ENCODE measurements at regions not wholly inside any gene's neighbourhood (a gene's known extent, or its start where the extent isn't known, plus 50 kb on each side); places are given as distances from the start of the nearest gene placed in this dataset.

GRCh38 chr22:47571616-47572015 is 809.2 kb downstream of the TBC1D22A start:
- no peak overlapping the region for H3K27ac ChIP-seq (replicated peaks)
- H3K27me3 ChIP-seq (ENCODE audit: insufficient read depth, poor library complexity, severe bottlenecking) = no peaks in the 10 kb centered on the region
- no peak overlapping the region for H3K4me3 ChIP-seq (replicated peaks; ENCODE audit: insufficient read depth, low read length)
- no peak for DNase-seq (ENCODE audit: low read depth in 1 of 2, low spot score in 1 of 2)
- no peak for TF ChIP-seq SPI1 (IDR thresholded peaks at IDR 0.05; ENCODE audit: borderline replicate concordance, low read depth)
- no peak for TF ChIP-seq POLR2AphosphoS5 (IDR thresholded peaks at IDR 0.05; ENCODE audit: low read depth)
- TF ChIP-seq GABPA (IDR thresholded peaks at IDR 0.05; ENCODE audit: low read depth) = no peak

GRCh38 chr22:47570851-47571250 is 808.4 kb downstream of the TBC1D22A start:
- DNase-seq (ENCODE audit: low read depth in 1 of 2, low spot score in 1 of 2) = no peak
- Histone ChIP-seq H3K27ac (replicated peaks) (no peak overlapping the region), H3K4me3 (replicated peaks; ENCODE audit: insufficient read depth, low read length) (no peak overlapping the region), H3K27me3 (ENCODE audit: insufficient read depth, poor library complexity, severe bottlenecking) (no peaks in the 10 kb centered on the region)
- TF ChIP-seq POLR2AphosphoS5 (IDR thresholded peaks at IDR 0.05; ENCODE audit: low read depth) = no peak
- no peak for TF ChIP-seq SPI1 (IDR thresholded peaks at IDR 0.05; ENCODE audit: borderline replicate concordance, low read depth)
- TF ChIP-seq REST (IDR thresholded peaks at IDR 0.05; ENCODE audit: insufficient replicate concordance, low read depth) = no peak
- TF ChIP-seq CTCF (IDR thresholded peaks at IDR 0.05; ENCODE audit: insufficient read depth, low read length) = no peak
- no peak for TF ChIP-seq GABPA (IDR thresholded peaks at IDR 0.05; ENCODE audit: low read depth)

- Histone ChIP-seq H3K27me3 (ENCODE audit: insufficient read depth, poor library complexity, severe bottlenecking) (no peaks in the 10 kb centered on the region), H3K4me3 (replicated peaks; ENCODE audit: insufficient read depth, low read length) (no peak overlapping the region), H3K27ac (replicated peaks) (no peak overlapping the region)
- no peak for TF ChIP-seq GABPA (IDR thresholded peaks at IDR 0.05; ENCODE audit: low read depth)
- no peak for TF ChIP-seq POLR2AphosphoS5 (IDR thresholded peaks at IDR 0.05; ENCODE audit: low read depth)
- no peak for TF ChIP-seq CTCF (IDR thresholded peaks at IDR 0.05; ENCODE audit: insufficient read depth, low read length)
- DNase-seq (ENCODE audit: low read depth in 1 of 2, low spot score in 1 of 2) = no peak
Observed at GRCh38 chr22:47570300-47570685, 807.8 kb downstream of the TBC1D22A start.

- Histone ChIP-seq H3K27ac (replicated peaks) (no peak overlapping the region), H3K4me3 (replicated peaks; ENCODE audit: insufficient read depth, low read length) (no peak overlapping the region), H3K27me3 (ENCODE audit: insufficient read depth, poor library complexity, severe bottlenecking) (no peaks in the 10 kb centered on the region)
- TF ChIP-seq GABPA (IDR thresholded peaks at IDR 0.05; ENCODE audit: low read depth) (no peak), SPI1 (IDR thresholded peaks at IDR 0.05; ENCODE audit: borderline replicate concordance, low read depth) (no peak), POLR2AphosphoS5 (IDR thresholded peaks at IDR 0.05; ENCODE audit: low read depth) (no peak), REST (IDR thresholded peaks at IDR 0.05; ENCODE audit: insufficient replicate concordance, low read depth) (no peak), CTCF (IDR thresholded peaks at IDR 0.05; ENCODE audit: insufficient read depth, low read length) (no peak)
- DNase-seq (ENCODE audit: low read depth in 1 of 2, low spot score in 1 of 2) = no peak
Observed at GRCh38 chr22:47569389-47570299, 807.2 kb downstream of the TBC1D22A start.

Measured in HL-60 (cell line).